ENCODE measurements at regions not wholly inside any gene's neighbourhood (a gene's known extent, or its start where the extent isn't known, plus 50 kb on each side); places are given as distances from the start of the nearest gene placed in this dataset.

DNA sequence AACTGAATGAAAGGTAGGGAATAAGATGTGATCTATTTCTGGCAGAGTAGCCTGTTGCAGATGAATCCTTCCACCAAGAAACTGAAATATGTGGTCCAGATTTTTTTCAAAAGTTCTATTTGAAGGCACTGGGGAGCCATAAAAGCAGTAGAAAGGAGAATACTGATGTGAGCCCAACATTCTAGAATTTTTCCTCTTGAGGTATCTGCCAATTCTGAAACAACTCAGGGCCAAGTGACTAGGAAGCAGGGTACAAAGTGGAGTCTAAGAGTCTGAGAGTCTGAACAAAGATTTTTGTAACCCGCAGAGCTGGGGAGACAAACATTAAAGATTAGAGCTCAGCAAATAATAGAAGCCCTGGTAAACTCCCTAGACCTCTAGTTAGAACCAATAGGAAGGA is 58.3 kb upstream of the SLCO3A1 start:
- Histone ChIP-seq H3K4me1 (ENCODE audit: control insufficient read depth, insufficient read depth, low read length) (no peaks in the 10 kb centered on the region), H3K27me3 (ENCODE audit: control insufficient read depth, insufficient read depth, low read length, poor library complexity, severe bottlenecking) (no peaks in the 10 kb centered on the region), H3K9ac (ENCODE audit: extremely low read depth, low read length, poor library complexity, severe bottlenecking) (no peak overlapping the region), H3K36me3 (ENCODE audit: control insufficient read depth, insufficient read depth, low read length) (no peaks in the 10 kb centered on the region), H3K27ac (ENCODE audit: low read depth, low read length) (no peak overlapping the region), H3K9me3 (ENCODE audit: control insufficient read depth, low read length) (no peaks in the 10 kb centered on the region), H3K4me3 (ENCODE audit: low read length) (no peak overlapping the region)
- no peaks in the 10 kb centered on the region for H3K36me3 Mint-ChIP-seq (ENCODE audit: low read depth)
- no peaks in the 10 kb centered on the region for H3K9me3 Mint-ChIP-seq
- no peak for DNase-seq
- no peak overlapping the region for H3K27ac Mint-ChIP-seq
- 87% methylated on average over 1 of the region's 1 CpG; no CpG with 5 or more reads in 1 of the 2 experiments for WGBS, 2 experiments (ENCODE audit: insufficient coverage in 1 of 2, insufficient read length in 1 of 2)
- TF ChIP-seq, protein P1, sequence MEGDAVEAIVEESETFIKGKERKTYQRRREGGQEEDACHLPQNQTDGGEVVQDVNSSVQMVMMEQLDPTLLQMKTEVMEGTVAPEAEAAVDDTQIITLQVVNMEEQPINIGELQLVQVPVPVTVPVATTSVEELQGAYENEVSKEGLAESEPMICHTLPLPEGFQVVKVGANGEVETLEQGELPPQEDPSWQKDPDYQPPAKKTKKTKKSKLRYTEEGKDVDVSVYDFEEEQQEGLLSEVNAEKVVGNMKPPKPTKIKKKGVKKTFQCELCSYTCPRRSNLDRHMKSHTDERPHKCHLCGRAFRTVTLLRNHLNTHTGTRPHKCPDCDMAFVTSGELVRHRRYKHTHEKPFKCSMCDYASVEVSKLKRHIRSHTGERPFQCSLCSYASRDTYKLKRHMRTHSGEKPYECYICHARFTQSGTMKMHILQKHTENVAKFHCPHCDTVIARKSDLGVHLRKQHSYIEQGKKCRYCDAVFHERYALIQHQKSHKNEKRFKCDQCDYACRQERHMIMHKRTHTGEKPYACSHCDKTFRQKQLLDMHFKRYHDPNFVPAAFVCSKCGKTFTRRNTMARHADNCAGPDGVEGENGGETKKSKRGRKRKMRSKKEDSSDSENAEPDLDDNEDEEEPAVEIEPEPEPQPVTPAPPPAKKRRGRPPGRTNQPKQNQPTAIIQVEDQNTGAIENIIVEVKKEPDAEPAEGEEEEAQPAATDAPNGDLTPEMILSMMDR (conservative IDR thresholded peaks at IDR 0.05) = no peak
- no peaks in the 10 kb centered on the region for H3K27me3 Mint-ChIP-seq (ENCODE audit: insufficient read depth)
- H3K4me3 Mint-ChIP-seq = no peak overlapping the region
- no peaks in the 10 kb centered on the region for H3K4me1 Mint-ChIP-seq

DNA sequence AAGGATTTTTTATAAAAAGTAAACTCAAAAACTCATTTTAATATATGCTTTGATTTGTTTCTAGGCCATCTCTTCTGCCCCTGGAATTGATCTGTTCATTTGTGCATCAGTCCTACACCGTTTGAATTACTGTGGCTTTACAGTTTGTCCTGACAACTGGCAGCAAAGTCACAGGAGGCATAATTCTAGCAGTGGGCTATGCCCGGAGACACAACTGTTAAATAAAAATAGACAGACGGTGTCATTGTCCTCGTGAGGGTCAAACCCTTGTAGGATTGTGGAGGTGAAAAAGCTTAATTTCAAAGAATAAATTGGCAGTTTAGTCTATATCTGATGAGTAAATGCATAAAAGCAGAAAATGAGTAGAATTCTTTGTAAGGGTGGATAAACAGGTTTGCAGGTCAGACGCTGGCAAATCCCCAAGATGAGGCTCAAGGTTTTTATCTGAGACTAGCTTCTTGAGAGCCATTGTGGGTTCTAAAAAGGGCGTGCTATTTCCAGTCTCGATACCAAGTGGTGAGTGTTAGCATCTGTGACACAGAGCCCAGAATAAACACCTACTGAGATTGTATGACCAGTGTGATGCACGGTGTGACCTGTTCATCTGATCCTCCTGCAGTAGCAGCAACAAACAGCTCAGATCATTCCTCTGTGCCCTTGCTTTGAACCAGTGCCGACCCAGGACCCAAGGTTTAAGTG is 51.5 kb upstream of the SLCO3A1 start:
- Histone ChIP-seq H3K27me3 (ENCODE audit: control insufficient read depth, insufficient read depth, low read length, poor library complexity, severe bottlenecking) (peaks cover 4% of the 10 kb centered on the region), H3K36me3 (ENCODE audit: control insufficient read depth, insufficient read depth, low read length) (no peaks in the 10 kb centered on the region), H3K4me3 (ENCODE audit: low read length) (no peak overlapping the region), H3K9ac (ENCODE audit: extremely low read depth, low read length, poor library complexity, severe bottlenecking) (no peak overlapping the region), H3K27ac (ENCODE audit: low read depth, low read length) (no peak overlapping the region), H3K9me3 (ENCODE audit: control insufficient read depth, low read length) (no peaks in the 10 kb centered on the region), H3K4me1 (ENCODE audit: control insufficient read depth, insufficient read depth, low read length) (no peaks in the 10 kb centered on the region)
- no peak for DNase-seq
- H3K9me3 Mint-ChIP-seq = no peaks in the 10 kb centered on the region
- no peak overlapping the region for H3K27ac Mint-ChIP-seq
- H3K36me3 Mint-ChIP-seq (ENCODE audit: low read depth) = no peaks in the 10 kb centered on the region
- H3K4me1 Mint-ChIP-seq = peaks cover 5% of the 10 kb centered on the region
- 89 to 92% methylated on average over 8 to 9 of the region's 9 CpGs for WGBS, 2 experiments (ENCODE audit: insufficient coverage in 1 of 2, insufficient read length in 1 of 2)
- TF ChIP-seq, protein P1 (conservative IDR thresholded peaks at IDR 0.05) = no peak
- H3K27me3 Mint-ChIP-seq (ENCODE audit: insufficient read depth) = peaks cover 9% of the 10 kb centered on the region
- H3K4me3 Mint-ChIP-seq = no peak overlapping the region

DNA sequence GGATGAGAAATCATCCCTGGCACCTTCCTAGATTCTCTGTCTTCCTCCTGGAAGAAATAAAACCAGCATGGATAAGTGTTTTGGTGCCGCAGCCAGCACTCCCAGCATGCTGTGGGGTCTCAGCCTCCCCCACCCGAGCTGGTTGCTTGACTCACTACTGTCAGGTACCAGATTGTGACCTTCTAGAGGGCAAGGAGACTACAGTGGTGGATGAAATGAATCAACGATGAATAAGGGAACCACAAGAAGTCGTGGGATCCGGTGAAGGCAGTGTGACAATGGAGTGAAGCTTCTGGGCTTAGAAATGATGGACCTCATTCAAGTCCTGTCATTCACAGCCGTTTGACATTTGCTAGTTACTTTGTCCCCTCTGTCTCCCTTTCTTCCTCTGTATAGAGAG is 50.2 kb upstream of the SLCO3A1 start:
- no peak for DNase-seq
- TF ChIP-seq, protein P1 (conservative IDR thresholded peaks at IDR 0.05) = no peak
- Mint-ChIP-seq H3K27ac (no peak overlapping the region), H3K4me1 (peaks cover 10% of the 10 kb centered on the region), H3K27me3 (ENCODE audit: insufficient read depth) (peaks cover 9% of the 10 kb centered on the region), H3K4me3 (no peak overlapping the region), H3K36me3 (ENCODE audit: low read depth) (no peaks in the 10 kb centered on the region), H3K9me3 (no peaks in the 10 kb centered on the region)
- Histone ChIP-seq H3K9ac (ENCODE audit: extremely low read depth, low read length, poor library complexity, severe bottlenecking) (no peak overlapping the region), H3K9me3 (ENCODE audit: control insufficient read depth, low read length) (no peaks in the 10 kb centered on the region), H3K27me3 (ENCODE audit: control insufficient read depth, insufficient read depth, low read length, poor library complexity, severe bottlenecking) (peaks cover 4% of the 10 kb centered on the region), H3K4me3 (ENCODE audit: low read length) (no peak overlapping the region), H3K36me3 (ENCODE audit: control insufficient read depth, insufficient read depth, low read length) (no peaks in the 10 kb centered on the region), H3K4me1 (ENCODE audit: control insufficient read depth, insufficient read depth, low read length) (no peaks in the 10 kb centered on the region), H3K27ac (ENCODE audit: low read depth, low read length) (no peak overlapping the region)
- 87 to 94% methylated on average over 6 of the region's 6 CpGs for WGBS, 2 experiments (ENCODE audit: insufficient coverage in 1 of 2, insufficient read length in 1 of 2)
